A673 (cell line): ENCODE measurements at regions not wholly inside any gene's neighbourhood (a gene's known extent, or its start where the extent isn't known, plus 50 kb on each side); places are given as distances from the start of the nearest gene placed in this dataset.
"Not testable (repeated sequence)": the region's sequence is repeated elsewhere in the genome, so short reads cannot be mapped to it uniquely, and the experiment has no call there.

Experiments used
- BruUV-seq: library from RNA; stranded (reverse); fragments of 400-500 nt; replicated peaks from 2 replicates; lab custom pipeline; 2021; lab: Mats Ljungman, UMichigan
- CTCF ChIA-PET: fragments of 300-600 bp; sonication (Branson Sonifier 250); formaldehyde crosslinking; loops from one replicate; lab custom pipeline; 2022; ENCODE audit warnings: antibody characterized with exemption; lab: Charles Lee
- POLR2A ChIA-PET: fragments of 300-600 bp; sonication (Branson Sonifier 250); formaldehyde crosslinking; loops from one replicate; lab custom pipeline; 2022; ENCODE audit warnings: antibody characterized with exemption; ENCODE audit not compliant: low non-redundant PET; lab: Charles Lee
- DNase-seq: peaks from one replicate; pipeline ENCODE4 v3.0.0-alpha.2; 2015; ENCODE audit warnings: low spot score
- H3K27ac ChIP-seq: fragments of 200-600 bp; sonication (generic); 2 replicates; pipeline ENCODE4 v1.5.1; 2016; ENCODE audit warnings: mixed run types, low read depth, mild to moderate bottlenecking, mixed read lengths, antibody characterized with exemption, low read length; ENCODE audit not compliant: poor library complexity, severe bottlenecking
- H3K27me3 ChIP-seq: fragments of 200-600 bp; sonication (generic); replicated peaks from 2 replicates; pipeline ENCODE4 v1.6.1; 2017; ENCODE audit warnings: mixed run types, low read depth, mild to moderate bottlenecking, mixed read lengths, antibody characterized with exemption, low read length; ENCODE audit not compliant: insufficient read depth, poor library complexity
- H3K36me3 ChIP-seq: fragments of 200-600 bp; sonication (generic); 2 replicates; pipeline ENCODE4 v1.6.1; 2016; ENCODE audit warnings: mixed run types, mild to moderate bottlenecking, mixed read lengths, antibody characterized with exemption, low read length; ENCODE audit not compliant: insufficient read depth, poor library complexity, severe bottlenecking
- H3K4me1 ChIP-seq: fragments of 200-600 bp; sonication (generic); 2 replicates; pipeline ENCODE4 v1.6.1; 2017; ENCODE audit warnings: mixed run types, mild to moderate bottlenecking, mixed read lengths, antibody characterized with exemption, low read length; ENCODE audit not compliant: insufficient read depth, poor library complexity, severe bottlenecking
- H3K4me3 ChIP-seq: fragments of 200-600 bp; sonication (generic); 2 replicates; pipeline ENCODE4 v1.5.1; 2016; ENCODE audit warnings: low read depth, mixed run types, mild to moderate bottlenecking, mixed read lengths, low read length; ENCODE audit not compliant: poor library complexity, severe bottlenecking
- H3K9me3 ChIP-seq: fragments of 200-600 bp; sonication (generic); 2 replicates; pipeline ENCODE4 v1.6.1; 2016; ENCODE audit warnings: mixed run types, low read depth, mild to moderate bottlenecking, mixed read lengths, antibody characterized with exemption, low read length; ENCODE audit not compliant: poor library complexity, severe bottlenecking
- EZH2 ChIP-seq: fragments of 200-600 bp; sonication (generic); IDR thresholded peaks from 2 replicates; pipeline ENCODE4 v1.6.1; 2017; ENCODE audit warnings: borderline replicate concordance, low read depth, mild to moderate bottlenecking, mixed read lengths, antibody characterized with exemption, low read length; ENCODE audit not compliant: poor library complexity, severe bottlenecking
- intact Hi-C: fragments of 100-400 bp; cut with micrococcal nuclease; formaldehyde crosslinking; loops from one replicate; pipeline ENCODE4 v1.10.0; 2022; ENCODE audit not compliant: unreplicated experiment
- TF ChIP-seq, protein P1 (sequence below): fragments of 300-800, 200-600 bp; sonication (generic); conservative IDR thresholded peaks from 2 replicates; pipeline ENCODE4 v1.5.1; 2017; ENCODE audit warnings: low read depth, mild to moderate bottlenecking, antibody characterized with exemption, low read length, moderate library complexity, mixed read lengths

DNA sequence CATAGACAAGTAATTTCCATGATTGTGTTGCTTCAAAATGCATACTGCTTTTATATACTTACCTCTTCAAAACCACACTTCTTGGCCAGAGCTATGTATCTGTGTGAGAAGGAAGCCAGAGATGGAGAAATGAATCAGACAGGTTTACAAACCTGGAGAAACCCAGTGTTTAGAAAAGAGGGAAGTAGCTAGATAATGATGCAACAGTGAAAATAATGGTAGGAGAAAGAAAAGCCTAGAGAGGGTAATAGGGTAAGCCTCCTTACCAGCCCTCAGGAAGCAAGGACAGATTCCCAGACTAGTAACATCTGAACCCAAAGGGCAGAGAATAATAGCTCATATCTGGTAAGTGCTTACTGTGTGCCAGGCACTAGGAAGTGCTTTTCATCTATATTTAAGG is 250.3 kb upstream of the CDH11 start:
- ChIA-PET POLR2A (no interaction called here), CTCF (no interaction called here)
- intact Hi-C loops = loop anchor here (10.0 kb wide), 1 partner anchor 247 kb away; the partner anchor contains the start of gene CDH11
- Histone ChIP-seq H3K27ac (no peak overlapping the region), H3K36me3 (no peaks in the 10 kb centered on the region), H3K4me1 (peaks cover 11% of the 10 kb centered on the region), H3K9me3 (no peaks in the 10 kb centered on the region), H3K4me3 (no peak overlapping the region), H3K27me3 (no peaks in the 10 kb centered on the region)
- no TSS peak for BruUV-seq
- TF ChIP-seq EZH2 = no peak
- TF ChIP-seq, protein P1, sequence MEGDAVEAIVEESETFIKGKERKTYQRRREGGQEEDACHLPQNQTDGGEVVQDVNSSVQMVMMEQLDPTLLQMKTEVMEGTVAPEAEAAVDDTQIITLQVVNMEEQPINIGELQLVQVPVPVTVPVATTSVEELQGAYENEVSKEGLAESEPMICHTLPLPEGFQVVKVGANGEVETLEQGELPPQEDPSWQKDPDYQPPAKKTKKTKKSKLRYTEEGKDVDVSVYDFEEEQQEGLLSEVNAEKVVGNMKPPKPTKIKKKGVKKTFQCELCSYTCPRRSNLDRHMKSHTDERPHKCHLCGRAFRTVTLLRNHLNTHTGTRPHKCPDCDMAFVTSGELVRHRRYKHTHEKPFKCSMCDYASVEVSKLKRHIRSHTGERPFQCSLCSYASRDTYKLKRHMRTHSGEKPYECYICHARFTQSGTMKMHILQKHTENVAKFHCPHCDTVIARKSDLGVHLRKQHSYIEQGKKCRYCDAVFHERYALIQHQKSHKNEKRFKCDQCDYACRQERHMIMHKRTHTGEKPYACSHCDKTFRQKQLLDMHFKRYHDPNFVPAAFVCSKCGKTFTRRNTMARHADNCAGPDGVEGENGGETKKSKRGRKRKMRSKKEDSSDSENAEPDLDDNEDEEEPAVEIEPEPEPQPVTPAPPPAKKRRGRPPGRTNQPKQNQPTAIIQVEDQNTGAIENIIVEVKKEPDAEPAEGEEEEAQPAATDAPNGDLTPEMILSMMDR = no peak
- DNase-seq = no peak

DNA sequence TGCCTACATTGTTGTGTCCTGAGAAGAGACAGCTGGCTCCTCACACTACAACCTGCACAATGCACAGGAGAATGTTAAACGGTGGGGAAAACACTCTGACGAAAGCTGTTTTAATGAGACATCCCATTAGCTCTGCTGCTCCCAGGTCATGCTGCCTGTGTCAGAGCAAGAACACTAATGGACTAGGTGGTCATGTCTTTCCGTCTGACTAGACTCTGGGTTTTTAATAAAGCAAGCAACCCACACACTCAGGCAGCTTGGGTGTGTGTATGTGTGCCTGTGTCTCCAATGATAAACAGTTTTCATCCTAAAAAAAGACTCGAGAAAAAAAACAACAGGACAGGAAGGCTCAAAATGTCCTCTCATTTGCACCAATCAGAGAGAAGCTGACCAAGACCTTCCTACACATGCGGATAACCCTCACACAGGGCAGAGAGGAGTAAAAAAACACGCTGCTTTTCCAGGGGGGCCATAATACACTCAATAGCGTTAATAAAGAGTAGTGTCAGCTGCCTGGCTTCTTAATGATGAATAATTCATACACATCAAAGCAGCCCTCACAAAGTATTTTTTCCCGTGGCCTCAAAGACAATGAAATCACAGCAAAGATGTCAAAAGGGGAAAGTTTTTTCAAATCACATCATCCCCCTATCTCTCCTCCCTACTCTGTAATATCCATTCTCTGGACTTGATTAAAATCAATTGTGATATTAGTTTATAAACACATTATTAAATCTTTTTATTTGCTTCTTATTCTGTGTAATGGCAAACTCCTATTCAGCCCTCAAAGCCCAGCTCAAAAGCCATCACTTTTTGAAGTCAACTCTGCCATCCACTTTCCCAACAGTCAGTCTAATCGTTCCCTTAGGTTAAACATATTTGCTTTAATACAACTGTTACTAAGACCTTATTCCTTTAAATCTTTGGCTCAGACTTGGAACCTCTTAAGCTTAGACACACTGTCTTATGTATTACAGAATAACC is 244.2 kb upstream of the CDH11 start:
- Histone ChIP-seq H3K9me3 (no peaks in the 10 kb centered on the region), H3K27me3 (no peaks in the 10 kb centered on the region), H3K4me1 (no peaks in the 10 kb centered on the region), H3K27ac (no peak overlapping the region), H3K36me3 (no peaks in the 10 kb centered on the region), H3K4me3 (no peak overlapping the region)
- ChIA-PET CTCF (no interaction called here), POLR2A (no interaction called here)
- intact Hi-C loops = no loop called here
- DNase-seq = no peak
- TF ChIP-seq, protein P1 = no peak
- TF ChIP-seq EZH2 = no peak
- no TSS peak for BruUV-seq

DNA sequence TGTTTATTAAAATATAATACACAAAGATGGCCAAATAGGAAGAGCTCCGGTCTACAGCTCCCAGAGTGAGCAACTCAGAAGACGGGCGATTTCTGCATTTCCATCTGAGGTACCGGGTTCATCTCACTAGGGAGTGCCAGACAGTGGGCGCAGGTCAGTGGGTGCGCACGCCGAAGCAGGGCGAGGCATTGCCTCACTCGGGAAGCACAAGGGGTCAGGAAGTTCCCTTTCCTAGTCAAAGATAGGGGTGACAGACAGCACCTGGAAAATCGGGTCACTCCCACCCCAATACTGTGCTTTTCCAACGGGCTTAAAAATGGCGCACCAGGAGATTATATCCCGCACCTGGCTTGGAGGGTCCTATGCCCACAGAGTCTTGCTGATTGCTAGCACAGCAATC is 234.9 kb upstream of the CDH11 start:
- CTCF ChIA-PET, H3K4me3 ChIP-seq, BruUV-seq, H3K9me3 ChIP-seq, H3K36me3 ChIP-seq, H3K27ac ChIP-seq, H3K27me3 ChIP-seq, intact Hi-C loops, DNase-seq, H3K4me1 ChIP-seq, POLR2A ChIA-PET: not testable (repeated sequence)
